ENCODE measurements at regions not wholly inside any gene's neighbourhood (a gene's known extent, or its start where the extent isn't known, plus 50 kb on each side); places are given as distances from the start of the nearest gene placed in this dataset.
"Not testable (repeated sequence)": the region's sequence is repeated elsewhere in the genome, so short reads cannot be mapped to it uniquely, and the experiment has no call there.

DNA sequence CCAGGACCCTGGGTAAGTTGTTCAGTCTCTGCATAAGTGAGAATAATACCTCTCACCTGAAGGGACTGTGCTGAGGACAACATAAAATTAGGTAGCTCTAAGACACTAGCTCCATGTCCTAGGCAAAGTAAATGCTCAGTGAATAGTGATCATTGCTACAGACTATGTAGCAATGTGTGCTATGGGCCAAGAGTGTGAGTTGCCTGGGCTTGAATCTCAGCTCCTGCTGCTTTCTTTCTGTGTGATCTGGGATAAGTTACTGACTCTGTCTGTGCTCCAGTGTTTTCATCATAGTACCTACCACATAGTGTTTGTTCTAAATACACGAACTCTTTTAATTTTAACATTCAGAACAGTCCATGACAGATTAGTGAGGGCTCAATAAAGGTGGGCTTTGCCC lies 81.1 kb upstream of the MFGE8 start:
- TF ChIP-seq, protein P1, sequence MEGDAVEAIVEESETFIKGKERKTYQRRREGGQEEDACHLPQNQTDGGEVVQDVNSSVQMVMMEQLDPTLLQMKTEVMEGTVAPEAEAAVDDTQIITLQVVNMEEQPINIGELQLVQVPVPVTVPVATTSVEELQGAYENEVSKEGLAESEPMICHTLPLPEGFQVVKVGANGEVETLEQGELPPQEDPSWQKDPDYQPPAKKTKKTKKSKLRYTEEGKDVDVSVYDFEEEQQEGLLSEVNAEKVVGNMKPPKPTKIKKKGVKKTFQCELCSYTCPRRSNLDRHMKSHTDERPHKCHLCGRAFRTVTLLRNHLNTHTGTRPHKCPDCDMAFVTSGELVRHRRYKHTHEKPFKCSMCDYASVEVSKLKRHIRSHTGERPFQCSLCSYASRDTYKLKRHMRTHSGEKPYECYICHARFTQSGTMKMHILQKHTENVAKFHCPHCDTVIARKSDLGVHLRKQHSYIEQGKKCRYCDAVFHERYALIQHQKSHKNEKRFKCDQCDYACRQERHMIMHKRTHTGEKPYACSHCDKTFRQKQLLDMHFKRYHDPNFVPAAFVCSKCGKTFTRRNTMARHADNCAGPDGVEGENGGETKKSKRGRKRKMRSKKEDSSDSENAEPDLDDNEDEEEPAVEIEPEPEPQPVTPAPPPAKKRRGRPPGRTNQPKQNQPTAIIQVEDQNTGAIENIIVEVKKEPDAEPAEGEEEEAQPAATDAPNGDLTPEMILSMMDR (IDR thresholded peaks at IDR 0.05; ENCODE audit: insufficient read depth, low read depth, low read length), result no peak
- no peak overlapping the region for H3K4me3 ChIP-seq (ENCODE audit: low read depth, low read length)
- DNase-seq (ENCODE audit: low read depth), result no peak

DNA sequence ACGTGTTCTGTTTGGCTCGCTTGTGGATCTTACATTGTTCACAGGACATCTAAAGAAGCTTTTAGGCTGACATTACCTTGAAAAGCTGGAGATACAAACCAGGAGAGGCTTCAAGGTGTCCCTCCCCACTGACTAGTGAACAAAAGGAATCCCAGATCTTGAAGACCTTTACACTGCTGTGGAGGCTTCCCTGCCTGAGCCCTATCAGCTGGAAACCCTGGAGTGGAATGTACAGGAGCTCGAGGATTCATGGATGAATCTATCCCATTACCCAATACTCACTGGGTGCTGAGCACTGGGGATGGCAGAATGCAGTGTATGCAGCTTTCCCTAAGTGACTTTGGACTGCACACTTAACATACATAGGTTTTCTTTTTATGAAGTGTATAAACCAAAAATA lies 82.3 kb upstream of the MFGE8 start:
- no peak for DNase-seq (ENCODE audit: low read depth)
- no peak overlapping the region for H3K4me3 ChIP-seq (ENCODE audit: low read depth, low read length)
- TF ChIP-seq, protein P1 (IDR thresholded peaks at IDR 0.05; ENCODE audit: insufficient read depth, low read depth, low read length), result no peak

DNA sequence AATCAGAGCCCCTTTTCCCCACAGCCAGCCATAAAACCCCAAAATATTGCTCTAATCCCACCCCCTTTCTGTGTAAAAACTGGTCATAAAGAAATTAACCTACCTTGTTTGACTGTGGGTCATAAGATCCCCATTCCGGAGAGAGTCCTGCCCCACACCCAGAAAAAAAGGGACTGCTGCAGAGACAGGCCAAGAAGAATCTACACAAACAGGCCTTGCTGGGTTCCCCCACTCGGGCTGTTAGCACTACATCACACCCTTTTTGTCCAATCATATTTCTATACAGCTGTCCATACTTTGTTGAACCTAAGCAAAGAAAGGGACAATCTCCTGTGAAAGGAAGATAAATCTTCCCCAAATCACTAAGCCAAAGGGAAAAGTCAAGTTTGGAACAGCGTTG lies 84.4 kb upstream of the MFGE8 start:
- TF ChIP-seq, protein P1 (IDR thresholded peaks at IDR 0.05; ENCODE audit: insufficient read depth, low read depth, low read length), result no peak
- H3K4me3 ChIP-seq (ENCODE audit: low read depth, low read length), result no peak overlapping the region
- DNase-seq (ENCODE audit: low read depth), result no peak

DNA sequence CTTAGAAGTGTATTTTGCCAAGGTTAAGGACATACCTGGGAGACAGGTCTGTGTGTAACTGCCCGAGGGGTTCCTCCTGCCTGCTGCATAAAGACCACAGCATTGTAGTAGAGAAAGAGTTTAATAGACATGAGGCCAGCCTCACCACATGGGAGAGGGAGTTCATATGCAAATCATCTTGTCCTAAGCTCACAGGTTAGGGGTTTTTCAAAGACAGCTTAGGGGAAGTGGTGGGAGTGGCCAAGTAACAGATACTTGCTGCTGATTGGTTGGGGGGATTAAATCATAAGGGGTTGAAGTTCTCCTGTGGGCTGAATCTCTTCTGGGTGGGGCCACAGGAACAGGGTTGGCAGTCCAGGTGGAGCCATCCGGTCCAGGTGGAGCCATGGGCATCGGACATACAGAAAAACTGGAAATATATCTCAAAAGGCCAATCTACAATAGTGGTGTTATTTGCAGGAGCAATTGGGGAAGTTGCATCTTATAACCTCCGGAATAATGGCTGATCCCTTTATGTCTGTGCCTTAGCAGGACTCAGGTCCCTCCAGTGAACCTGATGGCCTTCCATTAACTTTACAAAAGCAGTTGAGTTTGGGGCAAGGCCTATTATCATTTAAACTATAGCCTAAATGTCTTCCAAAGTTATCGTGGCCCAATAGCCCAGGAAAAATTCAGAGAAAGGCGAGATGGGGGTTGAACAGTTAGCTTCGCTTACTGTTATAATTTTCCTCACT lies 86.0 kb upstream of the MFGE8 start:
- TF ChIP-seq, protein P1 (IDR thresholded peaks at IDR 0.05; ENCODE audit: insufficient read depth, low read depth, low read length), result no peak
- DNase-seq (ENCODE audit: low read depth), result no peak
- no peak overlapping the region for H3K4me3 ChIP-seq (ENCODE audit: low read depth, low read length)

DNA sequence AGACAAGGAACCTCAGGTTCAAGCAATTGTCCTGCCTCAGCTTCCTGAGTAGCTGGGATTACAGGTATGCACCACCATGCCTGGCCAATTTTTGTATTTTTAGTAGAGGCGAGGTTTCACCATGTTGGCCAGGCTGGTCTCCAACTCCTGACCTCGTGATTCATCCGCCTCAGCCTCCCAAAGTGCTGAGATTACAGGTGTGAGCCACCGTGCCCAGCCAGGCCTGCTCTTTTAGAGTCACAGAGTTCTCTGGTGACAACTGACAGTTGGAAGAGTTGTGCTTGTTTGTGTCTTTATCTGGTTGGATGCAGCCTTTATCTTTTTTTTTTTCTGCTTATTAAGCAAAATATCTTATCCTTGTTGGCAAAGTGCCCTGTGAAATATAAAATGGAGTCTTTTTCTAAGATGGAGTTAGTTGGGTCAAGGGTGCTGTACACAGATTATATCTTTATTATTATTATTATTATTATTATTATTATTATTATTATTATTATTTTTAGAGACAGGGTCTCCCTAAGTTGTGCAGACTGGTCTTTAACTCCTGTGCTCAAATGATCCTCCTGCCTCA lies 86.5 kb upstream of the ABHD2 start:
- DNase-seq (ENCODE audit: low read depth); H3K4me3 ChIP-seq (ENCODE audit: low read depth, low read length): not testable (repeated sequence)

DNA sequence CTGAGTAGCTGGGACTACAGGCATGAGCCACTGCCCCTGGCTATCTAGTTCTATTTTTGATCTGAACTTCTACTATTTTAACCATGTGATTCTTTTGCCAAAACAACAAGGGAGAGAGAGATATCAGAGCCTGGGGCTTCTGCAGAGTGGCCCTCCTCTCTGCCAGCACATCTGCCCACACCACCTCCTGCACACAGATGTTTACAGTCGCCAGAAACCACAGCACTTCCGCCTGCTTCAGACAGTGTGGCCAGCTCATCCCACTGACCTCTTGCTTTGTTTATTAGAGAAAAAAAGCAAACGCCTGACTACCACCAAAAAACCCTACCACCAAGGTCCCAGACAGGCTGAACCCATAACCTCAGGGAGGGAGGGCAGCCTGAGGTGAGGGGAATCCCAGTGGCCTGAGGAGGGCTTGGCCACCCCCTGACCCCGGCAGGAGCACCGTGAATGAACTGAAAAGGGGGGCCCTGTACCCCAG lies 85.9 kb upstream of the ABHD2 start:
- H3K4me3 ChIP-seq (ENCODE audit: low read depth, low read length), result no peak overlapping the region
- DNase-seq (ENCODE audit: low read depth), result peak; percentile 96
- TF ChIP-seq, protein P1 (IDR thresholded peaks at IDR 0.05; ENCODE audit: insufficient read depth, low read depth, low read length), result no peak

DNA sequence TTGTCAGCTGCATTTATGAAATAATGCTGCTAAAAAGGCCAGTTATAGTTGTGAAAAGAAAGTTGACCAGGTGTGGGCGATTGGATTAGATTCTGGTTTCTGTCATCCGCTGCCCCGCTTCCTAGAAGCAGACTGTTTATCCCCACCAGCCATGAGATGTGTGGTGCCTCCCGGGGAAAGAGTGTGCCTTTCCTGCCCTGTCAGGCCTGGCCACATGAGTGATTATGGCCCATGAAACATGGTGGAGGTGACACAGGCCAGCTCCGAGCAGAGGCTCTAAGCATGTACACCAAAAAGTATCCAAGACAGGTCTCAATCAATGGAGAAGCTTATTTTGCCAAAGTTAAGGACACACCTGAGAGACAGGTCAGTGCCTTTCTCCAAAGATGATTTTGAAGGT lies 85.4 kb upstream of the ABHD2 start:
- TF ChIP-seq, protein P1 (IDR thresholded peaks at IDR 0.05; ENCODE audit: insufficient read depth, low read depth, low read length), result no peak
- H3K4me3 ChIP-seq (ENCODE audit: low read depth, low read length), result no peak overlapping the region
- DNase-seq (ENCODE audit: low read depth), result no peak

Data from fibroblast of villous mesenchyme (primary cell).